ENCODE measurements at regions not wholly inside any gene's neighbourhood (a gene's known extent, or its start where the extent isn't known, plus 50 kb on each side); places are given as distances from the start of the nearest gene placed in this dataset.

DNA sequence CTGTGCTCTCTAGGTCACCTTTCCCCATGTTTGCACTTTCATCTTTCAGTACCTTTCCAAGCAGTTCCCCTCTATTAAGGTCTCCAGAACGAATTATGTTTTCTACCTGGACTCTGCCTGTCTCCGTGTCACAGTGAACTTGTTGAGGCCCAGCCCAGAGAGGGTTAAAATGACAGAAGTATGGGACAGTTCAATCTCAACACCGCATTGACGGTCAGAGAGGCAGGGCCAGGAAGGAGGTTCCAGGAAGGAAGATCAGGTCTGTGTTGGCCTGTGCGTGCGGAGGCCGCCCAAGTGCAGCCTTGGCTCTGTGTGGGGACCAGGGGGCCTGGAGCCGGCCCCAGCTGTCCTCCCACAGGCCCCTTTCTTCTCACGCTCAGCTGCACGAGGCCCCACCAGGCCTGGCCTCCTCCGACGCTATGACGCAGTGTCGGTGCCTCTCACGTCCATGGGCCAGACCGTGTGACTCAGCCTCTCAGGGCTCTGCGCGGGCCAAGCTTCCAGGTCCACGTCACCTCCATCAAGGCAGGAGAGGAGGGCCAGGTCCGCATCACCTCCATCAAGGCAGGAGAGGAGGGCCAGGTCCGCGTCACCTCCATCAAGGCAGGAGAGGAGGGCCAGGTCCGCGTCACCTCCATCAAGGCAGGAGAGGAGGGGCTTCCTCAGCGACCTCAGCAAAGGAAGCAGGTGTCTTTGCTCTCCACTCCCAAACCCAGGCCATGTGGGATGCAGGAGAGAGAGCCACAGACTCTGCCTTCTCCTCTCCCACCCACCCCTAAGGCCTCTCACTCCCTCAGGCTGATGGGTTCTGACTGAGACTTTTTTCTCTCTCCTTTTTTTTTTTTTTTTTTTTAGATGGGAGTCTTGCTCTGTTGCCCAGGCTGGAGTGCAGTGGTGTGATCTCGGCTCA lies 83.1 kb downstream of the CPN2 start:
- peak; percentile 27 for DNase-seq

DNA sequence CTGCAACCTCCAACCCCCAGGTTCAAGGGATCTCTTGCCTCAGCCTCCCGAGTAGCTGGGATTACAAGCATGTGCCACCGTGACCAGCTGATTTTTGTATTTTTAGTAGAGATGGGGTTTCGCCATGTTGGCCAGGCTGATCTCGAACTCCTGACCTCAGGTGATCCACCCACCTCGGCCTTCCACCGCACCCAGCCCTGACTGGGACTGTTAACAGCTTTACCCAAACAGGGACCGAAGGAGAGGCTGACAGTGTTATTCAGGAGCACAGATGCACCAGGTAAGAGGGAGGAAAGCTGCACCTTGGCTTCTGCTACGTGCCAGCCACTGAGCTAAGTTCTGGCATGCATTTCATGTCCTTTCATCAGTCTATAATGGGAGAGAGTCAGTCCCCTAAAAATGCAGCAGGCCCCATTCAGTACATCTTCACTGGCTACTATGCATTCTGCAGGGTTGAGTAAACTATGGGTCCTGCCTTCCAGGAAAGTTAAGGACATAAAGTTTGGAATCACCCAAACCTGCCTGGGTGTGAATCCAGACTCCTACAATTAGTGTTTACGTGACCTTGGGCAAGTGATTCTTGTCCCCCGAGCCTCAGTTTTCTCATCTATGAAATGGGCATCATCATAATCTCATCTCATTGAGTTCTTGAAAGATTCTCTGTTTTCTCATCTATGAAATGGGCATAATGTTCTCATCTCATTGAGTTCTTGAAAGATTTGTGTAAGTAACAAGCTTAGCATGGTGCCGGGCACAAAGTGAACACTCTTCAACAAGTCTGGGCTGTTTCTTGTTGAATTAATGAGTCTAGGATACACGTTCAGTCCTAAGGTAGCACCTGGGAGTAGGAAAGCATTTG lies 82.2 kb downstream of the CPN2 start:
- DNase-seq = peak; percentile 14

DNA sequence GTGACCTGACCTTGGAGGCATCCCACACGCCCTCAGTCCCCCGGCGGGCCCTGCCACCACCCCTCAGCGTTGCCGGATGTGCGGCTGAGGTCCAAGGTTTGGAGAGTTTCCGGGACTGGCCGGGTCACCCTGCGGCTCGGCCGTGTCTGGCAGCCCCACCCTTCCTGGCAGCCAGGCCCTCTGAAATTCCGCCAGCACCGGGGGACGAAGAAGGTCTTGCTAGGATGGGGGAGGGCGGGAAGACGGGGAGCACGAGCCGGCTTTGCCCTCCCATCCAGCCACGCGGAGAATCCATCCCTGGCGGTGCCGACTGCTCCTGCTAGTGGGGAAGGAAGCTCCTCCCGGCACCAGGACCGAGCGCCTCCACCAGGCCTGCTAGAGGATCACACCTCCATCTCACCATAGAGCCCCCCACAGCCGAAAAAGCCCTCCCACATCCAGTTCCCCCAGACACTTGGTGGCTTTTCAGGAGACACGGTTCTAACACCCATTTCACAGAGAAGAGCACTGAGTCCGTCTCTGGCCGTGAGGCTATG lies 81.5 kb downstream of the CPN2 start:
- DNase-seq = peak; percentile 60

GRCh38 chr3:194270627-194271459 lies 80.3 kb downstream of the CPN2 start:
- peak; percentile 60 for DNase-seq

- DNase-seq = peak; percentile 22
Measured at GRCh38 chr3:194271460-194272035, 79.6 kb downstream of the CPN2 start.

GRCh38 chr3:194272221-194272620 lies 78.9 kb downstream of the CPN2 start:
- DNase-seq = peak; percentile 50

DNA sequence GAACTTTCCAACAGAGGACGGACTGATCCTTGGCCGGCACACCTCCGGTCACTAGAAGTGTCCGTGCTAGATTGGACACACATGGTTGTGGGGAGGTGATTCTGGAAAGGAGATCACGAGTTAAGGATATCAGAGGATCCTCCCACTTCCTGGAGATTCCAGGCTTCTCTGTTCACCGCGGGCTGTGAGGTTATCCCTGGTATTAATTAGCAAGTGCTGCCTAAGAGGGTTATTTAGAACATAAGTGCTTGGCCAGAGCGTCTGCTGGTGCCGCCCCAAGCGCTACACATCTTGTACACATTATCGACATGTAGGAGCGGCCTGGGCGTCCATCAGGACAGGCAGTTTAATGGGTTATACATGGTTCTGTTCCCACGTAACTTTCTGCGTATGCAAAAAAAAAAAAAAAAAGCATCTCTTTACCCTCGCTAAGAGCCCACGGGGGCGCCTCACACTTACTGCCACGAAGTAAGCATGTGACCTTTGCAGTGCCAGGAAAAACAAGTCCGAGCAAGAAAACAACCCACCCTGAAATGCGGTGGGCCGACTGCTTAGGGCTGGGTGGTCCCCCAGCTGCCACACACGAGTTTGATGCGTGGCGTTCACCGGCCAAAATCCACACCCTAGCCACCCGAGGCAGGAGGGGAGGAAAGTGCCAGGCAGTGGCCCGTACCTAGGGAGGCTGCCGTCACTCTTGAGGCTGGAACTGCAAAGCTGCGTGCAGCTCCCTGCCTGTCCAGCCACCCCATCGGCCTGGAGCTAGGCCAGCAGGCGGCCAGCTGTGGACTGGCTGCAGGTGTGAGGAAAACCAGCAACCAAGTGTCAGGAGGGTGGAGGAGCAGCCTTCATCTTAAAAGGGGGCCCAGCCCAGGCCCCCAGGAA lies 78.0 kb downstream of the CPN2 start:
- peak; percentile 54 for DNase-seq

DNA sequence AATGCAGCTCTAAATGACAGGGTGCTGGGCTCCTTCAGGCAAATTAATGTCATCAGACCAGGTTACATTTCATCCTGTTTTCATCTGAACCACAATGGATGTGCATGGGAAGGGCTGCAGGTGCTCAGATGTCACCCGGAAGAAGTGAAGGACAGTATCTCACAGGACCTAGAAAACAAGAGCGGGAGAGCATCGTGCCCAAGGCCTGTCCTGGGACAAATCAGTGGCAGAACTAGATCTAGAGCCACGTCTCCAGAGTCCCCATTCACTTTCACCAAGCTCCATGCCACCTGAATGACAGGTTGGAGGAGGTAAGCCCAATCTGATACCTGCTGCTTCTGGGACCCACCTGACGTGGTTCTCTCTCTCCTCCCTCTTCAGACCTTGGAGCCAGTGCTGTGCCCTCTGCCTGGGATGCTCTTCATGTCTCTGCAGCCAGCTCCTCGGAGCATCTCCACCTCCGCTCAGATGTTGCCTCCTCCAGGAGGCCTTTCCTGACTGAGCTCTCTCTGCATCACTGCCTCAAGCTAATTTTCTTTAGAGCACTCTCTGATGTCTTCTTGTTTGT lies 77.3 kb downstream of the CPN2 start:
- peak; percentile 46 for DNase-seq

GRCh38 chr3:194274424-194275085 lies 76.6 kb downstream of the CPN2 start:
- DNase-seq = peak; percentile 3

- DNase-seq = peak; percentile 56
Measured at GRCh38 chr3:194275291-194275690, 75.8 kb downstream of the CPN2 start.

DNA sequence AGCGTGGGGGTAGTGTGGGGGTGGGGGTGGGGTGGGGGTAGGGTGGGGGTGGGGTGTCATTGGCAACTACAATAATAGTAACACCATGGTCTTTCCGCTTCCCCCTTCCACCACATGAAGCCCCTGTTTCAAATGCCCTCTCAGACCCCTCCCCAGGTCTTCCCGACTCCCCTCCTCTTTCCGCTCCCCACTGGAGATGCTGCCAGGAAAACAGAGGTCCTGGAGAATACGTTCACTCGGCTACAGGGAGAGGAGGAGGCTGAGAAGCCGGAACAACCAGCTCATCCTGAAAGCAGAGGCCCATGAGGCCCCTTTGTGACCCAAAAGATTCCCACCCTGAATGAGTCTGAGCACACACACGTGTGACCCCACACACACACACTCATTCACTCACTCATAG lies 75.4 kb downstream of the CPN2 start:
- peak; percentile 36 for DNase-seq

GRCh38 chr3:194276768-194277103 lies 74.4 kb downstream of the CPN2 start:
- DNase-seq = peak; percentile 6

- DNase-seq = peak; percentile 50
Measured at GRCh38 chr3:194277104-194277785, 73.9 kb downstream of the CPN2 start.

DNA sequence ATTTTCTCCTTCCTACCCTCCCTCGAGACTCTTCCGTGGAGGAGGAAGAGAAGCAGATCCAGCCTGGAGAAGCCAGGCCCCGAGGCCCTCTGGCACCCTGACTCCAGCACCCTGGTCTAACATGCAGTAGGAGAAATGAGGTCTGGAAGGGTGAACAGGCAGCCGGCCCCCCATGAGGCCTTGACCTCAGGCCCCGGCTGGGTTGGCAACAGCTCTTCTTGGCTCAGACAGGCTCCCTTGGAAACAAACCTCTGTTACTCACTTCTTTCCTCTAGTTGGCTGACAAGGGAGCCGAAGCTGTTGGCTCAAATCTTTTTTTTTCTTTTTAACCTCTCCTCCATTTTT lies 73.4 kb downstream of the CPN2 start:
- DNase-seq = peak; percentile 39

DNA sequence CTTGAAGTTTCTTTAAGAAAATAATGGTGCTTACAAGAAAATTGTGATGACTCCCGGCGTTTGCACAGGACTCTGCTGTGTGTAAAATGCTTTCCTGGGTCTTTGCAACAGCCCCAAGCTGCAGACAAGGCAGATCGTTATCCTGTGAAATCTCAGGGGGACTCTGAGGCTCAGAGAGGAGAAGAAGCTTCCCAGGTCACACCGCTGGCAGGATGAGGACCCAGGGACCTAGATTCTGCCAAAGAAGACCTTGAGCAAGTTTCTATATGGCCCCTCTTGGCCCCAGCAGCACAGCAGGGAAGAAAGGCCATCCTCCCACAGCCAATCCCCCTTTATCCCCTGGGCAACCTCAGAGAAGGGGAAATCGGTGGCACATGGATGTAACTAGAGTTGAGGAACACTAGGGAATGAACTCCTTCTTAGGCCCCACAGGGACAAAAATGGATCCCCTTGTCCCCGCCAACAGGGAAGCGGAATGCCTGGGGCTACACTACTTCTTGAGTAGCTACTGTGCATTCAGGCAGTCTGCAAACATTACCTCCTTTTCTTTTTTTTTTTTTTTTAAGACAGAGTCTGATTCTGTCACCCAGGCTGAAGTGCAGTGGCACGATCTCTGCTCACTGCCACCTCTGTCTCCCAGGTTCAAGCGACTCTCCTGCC lies 72.8 kb downstream of the CPN2 start:
- peak; percentile 44 for DNase-seq

DNA sequence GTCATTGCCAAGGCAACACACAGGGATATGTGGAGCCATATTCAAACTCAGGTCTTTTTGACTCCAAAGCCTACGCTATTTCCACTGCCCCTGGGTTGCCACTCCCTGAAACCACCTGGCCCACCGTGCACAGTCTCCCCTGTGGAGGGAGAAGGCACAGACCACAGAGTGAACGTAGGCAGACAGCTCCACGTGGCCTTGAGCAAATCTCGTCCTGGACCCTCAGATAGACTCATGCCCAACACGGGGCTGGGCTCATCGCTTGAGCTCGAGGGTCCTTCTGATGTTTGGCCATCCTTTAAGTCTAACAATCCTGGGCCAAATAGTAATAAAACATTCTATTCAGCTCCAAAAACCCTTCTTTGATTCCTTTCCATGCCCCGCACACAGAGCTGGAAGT lies 72.0 kb downstream of the CPN2 start:
- DNase-seq = peak; percentile 34

- peak; percentile 47 for DNase-seq
Measured at GRCh38 chr3:194279701-194280360, 71.3 kb downstream of the CPN2 start.

DNA sequence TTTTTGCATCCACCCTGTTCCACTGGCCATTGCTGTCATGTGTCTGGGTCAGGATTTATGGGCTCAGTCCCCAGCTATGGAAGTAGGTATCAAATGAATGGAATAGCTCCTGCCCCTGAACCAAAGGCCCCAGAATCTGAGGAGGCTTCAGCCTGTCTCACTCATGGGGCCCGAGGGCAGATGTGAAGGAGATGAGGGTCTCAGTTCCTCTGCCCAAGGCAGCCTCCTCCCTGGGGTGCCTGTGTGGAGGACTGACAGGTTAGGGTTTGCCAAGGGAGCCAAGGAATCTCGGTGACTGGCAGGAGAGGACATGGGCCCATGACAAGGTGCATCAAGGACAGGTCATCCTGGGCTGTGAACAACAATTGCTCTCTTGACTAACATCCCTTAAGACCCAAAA lies 70.4 kb downstream of the CPN2 start:
- peak; percentile 43 for DNase-seq

- peak; percentile 50 for DNase-seq
Measured at GRCh38 chr3:194281306-194281705, 69.8 kb downstream of the CPN2 start.

Measured in activated effector memory CD4-positive, alpha-beta T cell treated with anti-CD3 and anti-CD28 coated beads, Interleukin-2, amount 50 U/mL, for 16 hours (primary cell).